Body of pancreas (tissue), 4 donors: ENCODE measurements at regions not wholly inside any gene's neighbourhood (a gene's known extent, or its start where the extent isn't known, plus 50 kb on each side); places are given as distances from the start of the nearest gene placed in this dataset.

Experiments
- CTCF ChIP-seq, 7 experiments: fragments of 450-650 bp in 4 of 7; fragments of 200-600 bp in 3 of 7; sonication (generic) in 3 of 7; IDR thresholded peaks; one replicate each; pipeline ENCODE4 v1.5.1; 2016 to 2019; ENCODE audit warnings: antibody characterized with exemption in 7 of 7
- POLR2A ChIP-seq, 3 donors: fragments of 450-650 bp; IDR thresholded peaks; one replicate each; pipeline ENCODE4 v1.6.1; 2016; ENCODE audit warnings: antibody characterized with exemption in 3 of 3, mild to moderate bottlenecking in 2 of 3

- no peak for TF ChIP-seq POLR2A (IDR thresholded peaks at IDR 0.05)
- no peak for TF ChIP-seq CTCF (IDR thresholded peaks at IDR 0.05)
These were observed 83.8 kb upstream of the STC2 start for GRCh38 chr5:173411791-173412555.
